Thyroid gland (tissue), 4 donors: ENCODE measurements at regions not wholly inside any gene's neighbourhood (a gene's known extent, or its start where the extent isn't known, plus 50 kb on each side); places are given as distances from the start of the nearest gene placed in this dataset.

Experiments
- DNase-seq, 2 donors: peaks; one replicate each; pipeline ENCODE4 v3.0.0-alpha.2; 2019
- H3K27ac ChIP-seq, 3 donors: fragments of 200-600 bp; sonication (generic); 1 replicate in 2 of 3; 2 replicates in 1 of 3; pipeline ENCODE4 v1.5.1; 2016 to 2019; ENCODE audit warnings: mild to moderate bottlenecking in 1 of 3, moderate library complexity in 1 of 3
- H3K27me3 ChIP-seq: fragments of 200-600 bp; sonication (generic); one replicate; pipeline ENCODE4 v1.5.1; 2019
- H3K36me3 ChIP-seq, 2 donors: fragments of 200-600 bp; sonication (generic); one replicate each; pipeline ENCODE4 v1.5.1; 2016 to 2019
- H3K4me1 ChIP-seq, 2 donors: fragments of 200-600 bp; sonication (generic); one replicate each; pipeline ENCODE4 v1.5.1; 2017 to 2019
- H3K4me3 ChIP-seq, 3 donors: fragments of 200-600 bp; sonication (generic); replicated peaks in 1 of 3; 1 replicate in 2 of 3; 2 replicates in 1 of 3; pipeline ENCODE4 v1.5.1; 2016; ENCODE audit warnings: mild to moderate bottlenecking in 1 of 3
- H3K9me3 ChIP-seq: fragments of 200-600 bp; sonication (generic); one replicate; pipeline ENCODE4 v1.5.1; 2017
- POLR2A ChIP-seq, 2 donors: fragments of 450-650 bp; IDR thresholded peaks; one replicate each; pipeline ENCODE4 v1.6.1; 2017; ENCODE audit warnings: antibody characterized with exemption in 2 of 2, mild to moderate bottlenecking in 2 of 2, moderate library complexity in 1 of 2
- WGBS, 2 donors: methylation state at CpG; one replicate each; pipeline ENCODE4 v1.1.5; 2017; 5-methylcytosine and 5-hydroxymethylcytosine counted together
- intact Hi-C: fragments of 100-400 bp; cut with DNase I; formaldehyde crosslinking; loops from one replicate; pipeline ENCODE4 v1.15.1; 2023
- TF ChIP-seq, protein P1 (sequence below), 6 experiments: fragments of 200-600 bp in 3 of 6; fragments of 450-650 bp in 3 of 6; sonication (generic) in 3 of 6; IDR thresholded peaks; one replicate each; pipeline ENCODE4 v1.5.1; 2016 to 2019; ENCODE audit warnings: antibody characterized with exemption in 6 of 6, mild to moderate bottlenecking in 2 of 6, inconsistent platforms in 1 of 6, moderate library complexity in 1 of 6

DNA sequence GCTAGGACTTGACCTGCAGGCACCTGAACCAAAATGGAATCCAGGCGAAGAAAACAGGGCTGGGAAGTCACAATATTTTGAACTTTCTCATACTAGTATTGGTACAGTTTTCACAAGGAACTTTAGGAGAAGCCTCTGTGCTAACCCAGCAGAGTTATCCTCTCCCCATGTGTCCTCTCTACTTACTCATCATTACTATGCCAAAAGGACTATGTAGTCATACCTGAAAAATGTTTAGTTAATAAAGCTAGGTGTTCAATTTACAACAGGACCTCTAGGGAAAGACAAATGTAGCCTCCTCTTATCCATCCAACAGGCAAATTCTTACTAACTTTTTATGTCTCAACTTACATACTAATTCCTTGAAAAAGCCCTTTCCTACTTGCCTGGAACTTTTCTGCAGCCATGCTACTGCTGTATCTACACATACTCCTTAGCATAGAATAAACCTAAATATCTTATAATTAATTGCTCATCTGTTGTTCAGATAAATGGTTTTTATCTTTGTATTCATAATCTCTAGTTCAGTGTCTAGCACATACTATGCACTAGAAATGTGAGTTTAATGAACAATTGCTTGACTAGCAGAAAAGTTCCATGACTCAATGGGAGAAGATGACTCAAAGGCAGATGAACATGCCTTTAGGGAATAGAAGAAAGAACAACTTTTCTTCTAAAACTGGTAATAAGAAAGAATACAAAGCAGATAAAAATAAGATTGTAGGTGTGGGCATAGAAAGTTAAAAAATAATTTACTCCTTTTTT lies 215.5 kb upstream of the VEGFC start:
- intact Hi-C loops, result no loop called here
- H3K4me3 ChIP-seq, result no peak overlapping the region
- no peaks in the 10 kb centered on the region for H3K4me1 ChIP-seq
- no peaks in the 10 kb centered on the region for H3K36me3 ChIP-seq
- no peaks in the 10 kb centered on the region for H3K9me3 ChIP-seq
- H3K27me3 ChIP-seq, result no peaks in the 10 kb centered on the region
- DNase-seq, result no peak
- WGBS, 2 donors, result 89 to 94% methylated on average over 1 of the region's 1 CpG
- TF ChIP-seq, protein P1, sequence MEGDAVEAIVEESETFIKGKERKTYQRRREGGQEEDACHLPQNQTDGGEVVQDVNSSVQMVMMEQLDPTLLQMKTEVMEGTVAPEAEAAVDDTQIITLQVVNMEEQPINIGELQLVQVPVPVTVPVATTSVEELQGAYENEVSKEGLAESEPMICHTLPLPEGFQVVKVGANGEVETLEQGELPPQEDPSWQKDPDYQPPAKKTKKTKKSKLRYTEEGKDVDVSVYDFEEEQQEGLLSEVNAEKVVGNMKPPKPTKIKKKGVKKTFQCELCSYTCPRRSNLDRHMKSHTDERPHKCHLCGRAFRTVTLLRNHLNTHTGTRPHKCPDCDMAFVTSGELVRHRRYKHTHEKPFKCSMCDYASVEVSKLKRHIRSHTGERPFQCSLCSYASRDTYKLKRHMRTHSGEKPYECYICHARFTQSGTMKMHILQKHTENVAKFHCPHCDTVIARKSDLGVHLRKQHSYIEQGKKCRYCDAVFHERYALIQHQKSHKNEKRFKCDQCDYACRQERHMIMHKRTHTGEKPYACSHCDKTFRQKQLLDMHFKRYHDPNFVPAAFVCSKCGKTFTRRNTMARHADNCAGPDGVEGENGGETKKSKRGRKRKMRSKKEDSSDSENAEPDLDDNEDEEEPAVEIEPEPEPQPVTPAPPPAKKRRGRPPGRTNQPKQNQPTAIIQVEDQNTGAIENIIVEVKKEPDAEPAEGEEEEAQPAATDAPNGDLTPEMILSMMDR (IDR thresholded peaks at IDR 0.05), result no peak
- TF ChIP-seq POLR2A (IDR thresholded peaks at IDR 0.05), result no peak
- H3K27ac ChIP-seq, result no peak overlapping the region

- intact Hi-C loops, result no loop called here
- DNase-seq, result no peak
- no peaks in the 10 kb centered on the region for H3K36me3 ChIP-seq
- H3K4me1 ChIP-seq, result no peaks in the 10 kb centered on the region
- 83% methylated on average over 4 of the region's 4 CpGs for WGBS, 2 donors
- H3K9me3 ChIP-seq, result no peaks in the 10 kb centered on the region
- no peak overlapping the region for H3K4me3 ChIP-seq
- no peak for TF ChIP-seq POLR2A (IDR thresholded peaks at IDR 0.05)
- TF ChIP-seq, protein P1 (IDR thresholded peaks at IDR 0.05), result no peak
- no peaks in the 10 kb centered on the region for H3K27me3 ChIP-seq
- H3K27ac ChIP-seq, result no peak overlapping the region
Measured at GRCh38 chr4:177008836-177009501, 216.2 kb upstream of the VEGFC start.

GRCh38 chr4:177010418-177010817 lies 217.7 kb upstream of the VEGFC start:
- TF ChIP-seq POLR2A (IDR thresholded peaks at IDR 0.05), result no peak
- TF ChIP-seq, protein P1 (IDR thresholded peaks at IDR 0.05), result no peak
- H3K27ac ChIP-seq, result no peak overlapping the region
- WGBS, 2 donors, result 45 to 48% methylated on average over 2 of the region's 2 CpGs
- no peak overlapping the region for H3K4me3 ChIP-seq
- no peak for DNase-seq
- no peaks in the 10 kb centered on the region for H3K4me1 ChIP-seq
- no peaks in the 10 kb centered on the region for H3K27me3 ChIP-seq
- intact Hi-C loops, result no loop called here
- no peaks in the 10 kb centered on the region for H3K9me3 ChIP-seq
- H3K36me3 ChIP-seq, result no peaks in the 10 kb centered on the region

DNA sequence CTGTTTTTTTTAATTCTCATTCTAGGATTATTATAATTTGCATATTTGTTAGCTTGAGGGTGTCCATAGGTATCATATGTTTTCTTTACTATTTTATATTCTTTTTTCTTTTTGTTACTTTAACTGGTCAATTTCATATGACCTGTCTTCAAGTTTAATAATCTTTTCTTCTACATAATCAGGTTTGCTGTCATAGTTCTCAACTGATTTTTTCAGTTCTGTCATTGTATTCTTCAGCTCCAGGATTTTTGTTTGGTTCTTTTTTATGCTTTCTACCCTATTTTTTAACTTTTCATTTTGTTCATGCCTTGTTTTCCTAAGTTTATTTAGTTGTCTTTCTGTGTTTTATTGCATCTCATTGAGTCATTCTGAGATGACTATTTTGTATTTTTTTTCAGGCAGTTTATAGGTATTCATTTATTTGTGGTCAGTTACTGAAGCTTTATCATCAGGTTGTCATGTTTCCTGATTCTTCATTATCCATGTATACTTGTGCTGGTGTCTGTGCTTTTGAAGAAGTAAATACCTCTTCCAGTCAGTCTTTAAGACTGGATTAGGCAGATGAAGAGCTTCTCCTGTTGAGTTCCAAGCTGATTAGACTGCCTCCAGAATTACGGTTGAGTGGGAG lies 220.3 kb upstream of the VEGFC start:
- H3K4me1 ChIP-seq, result no peaks in the 10 kb centered on the region
- 91 to 100% methylated on average over 1 of the region's 1 CpG for WGBS, 2 donors
- intact Hi-C loops, result no loop called here
- H3K9me3 ChIP-seq, result no peaks in the 10 kb centered on the region
- TF ChIP-seq, protein P1 (IDR thresholded peaks at IDR 0.05), result no peak
- no peak for TF ChIP-seq POLR2A (IDR thresholded peaks at IDR 0.05)
- H3K4me3 ChIP-seq, result no peak overlapping the region
- no peak for DNase-seq
- no peak overlapping the region for H3K27ac ChIP-seq
- H3K27me3 ChIP-seq, result no peaks in the 10 kb centered on the region
- no peaks in the 10 kb centered on the region for H3K36me3 ChIP-seq
